ENCODE measurements at regions not wholly inside any gene's neighbourhood (a gene's known extent, or its start where the extent isn't known, plus 50 kb on each side); places are given as distances from the start of the nearest gene placed in this dataset.

DNA sequence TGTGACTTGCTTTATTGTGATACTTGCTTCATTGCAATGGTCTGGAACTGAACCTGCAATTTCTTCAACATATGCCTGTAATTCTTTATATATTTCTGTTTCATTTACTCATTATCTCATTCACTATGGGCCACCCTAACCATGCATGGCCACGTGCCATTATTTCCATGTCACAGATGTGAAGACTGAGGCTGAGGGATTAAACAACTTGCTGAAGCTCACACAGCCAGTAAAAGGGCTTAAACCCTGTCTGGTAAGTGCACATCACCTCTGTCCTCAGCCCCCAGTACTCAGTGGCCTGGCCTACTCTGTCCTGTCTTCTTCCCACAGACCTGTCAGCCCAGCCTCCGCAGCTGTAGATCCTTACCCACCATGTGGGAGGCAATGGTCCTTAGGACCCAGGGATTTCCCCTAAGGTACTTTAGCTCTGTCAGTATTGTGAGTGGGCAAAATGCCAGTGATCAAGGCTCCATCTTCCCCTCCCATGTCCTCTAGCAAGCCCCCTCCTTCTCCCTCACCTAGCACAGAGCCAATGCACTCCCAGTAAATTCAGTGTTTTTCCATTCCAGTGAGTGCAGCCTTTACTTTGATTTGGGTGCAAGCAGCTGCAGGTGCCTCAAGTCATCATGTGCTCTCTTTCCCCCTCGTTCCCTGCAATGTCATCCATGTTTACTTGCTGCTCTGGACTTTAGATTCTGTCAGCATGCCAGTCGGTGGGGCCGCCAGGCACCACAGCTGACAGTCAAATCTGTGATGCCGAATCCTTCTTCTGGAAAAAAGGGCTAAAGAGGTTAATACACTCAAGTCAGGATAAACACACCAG, 228.2 kb upstream of the PROX1 start:
- no peak overlapping the region for H3K4me2 ChIP-seq
- H3K9me3 ChIP-seq (ENCODE audit: low read depth): no peaks in the 10 kb centered on the region
- no peaks in the 10 kb centered on the region for H4K20me1 ChIP-seq (ENCODE audit: insufficient read depth, poor library complexity, severe bottlenecking)
- H3K4me3 ChIP-seq: no peak overlapping the region
- WGBS (ENCODE audit: low lambda C conversion rate, missing lambda C conversion rate): 63% methylated on average over 6 of the region's 6 CpGs
- no peak overlapping the region for H2AFZ ChIP-seq
- peaks cover 4% of the 10 kb centered on the region for H3K4me1 ChIP-seq (ENCODE audit: insufficient read depth)
- TF ChIP-seq, protein P1, sequence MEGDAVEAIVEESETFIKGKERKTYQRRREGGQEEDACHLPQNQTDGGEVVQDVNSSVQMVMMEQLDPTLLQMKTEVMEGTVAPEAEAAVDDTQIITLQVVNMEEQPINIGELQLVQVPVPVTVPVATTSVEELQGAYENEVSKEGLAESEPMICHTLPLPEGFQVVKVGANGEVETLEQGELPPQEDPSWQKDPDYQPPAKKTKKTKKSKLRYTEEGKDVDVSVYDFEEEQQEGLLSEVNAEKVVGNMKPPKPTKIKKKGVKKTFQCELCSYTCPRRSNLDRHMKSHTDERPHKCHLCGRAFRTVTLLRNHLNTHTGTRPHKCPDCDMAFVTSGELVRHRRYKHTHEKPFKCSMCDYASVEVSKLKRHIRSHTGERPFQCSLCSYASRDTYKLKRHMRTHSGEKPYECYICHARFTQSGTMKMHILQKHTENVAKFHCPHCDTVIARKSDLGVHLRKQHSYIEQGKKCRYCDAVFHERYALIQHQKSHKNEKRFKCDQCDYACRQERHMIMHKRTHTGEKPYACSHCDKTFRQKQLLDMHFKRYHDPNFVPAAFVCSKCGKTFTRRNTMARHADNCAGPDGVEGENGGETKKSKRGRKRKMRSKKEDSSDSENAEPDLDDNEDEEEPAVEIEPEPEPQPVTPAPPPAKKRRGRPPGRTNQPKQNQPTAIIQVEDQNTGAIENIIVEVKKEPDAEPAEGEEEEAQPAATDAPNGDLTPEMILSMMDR (IDR thresholded peaks at IDR 0.05; ENCODE audit: poor library complexity): no peak
- no peak for TF ChIP-seq EZH2phosphoT487 (IDR thresholded peaks at IDR 0.05; ENCODE audit: low read depth, severe bottlenecking, unreplicated experiment)
- no peak for TF ChIP-seq EZH2 (IDR thresholded peaks at IDR 0.05; ENCODE audit: borderline replicate concordance)
- H3K36me3 ChIP-seq (replicated peaks; ENCODE audit: insufficient read depth, low read depth): no peaks in the 10 kb centered on the region
- H3K27ac ChIP-seq: peak overlapping the region; percentile 22
- H3K79me2 ChIP-seq: no peaks in the 10 kb centered on the region
- DNase-seq (ENCODE audit: low spot score): peak; percentile 59
- no peaks in the 10 kb centered on the region for H3K9me2 ChIP-seq (replicated peaks; ENCODE audit: insufficient read depth)
- no peaks in the 10 kb centered on the region for H3K27me3 ChIP-seq

DNA sequence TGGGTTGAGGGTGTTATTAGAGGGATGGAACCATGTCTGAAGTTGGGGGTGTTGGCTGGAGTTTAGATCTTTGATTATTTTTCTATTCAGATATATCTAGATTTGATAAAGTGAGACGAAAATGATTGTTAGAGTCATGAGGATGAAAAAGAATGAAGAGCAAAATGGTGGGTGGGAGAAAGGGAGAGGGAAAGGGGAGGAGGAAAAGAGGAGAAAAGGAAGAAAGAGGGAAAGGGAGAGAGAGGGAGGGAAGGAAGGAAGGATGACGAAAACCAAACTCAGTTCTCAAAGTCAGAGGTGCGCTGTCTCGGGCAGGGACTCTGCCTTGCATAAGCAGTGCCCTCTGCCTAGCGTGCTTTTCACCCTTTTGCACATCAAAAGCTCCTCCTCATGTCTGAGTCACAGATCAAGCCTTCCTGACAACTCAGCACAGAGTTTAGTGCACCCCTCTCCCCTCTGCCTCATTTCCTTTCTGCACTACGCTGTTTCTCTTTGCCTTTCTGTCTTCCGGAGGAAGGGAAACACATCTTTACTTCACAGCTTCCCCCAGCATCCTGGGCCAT, 225.8 kb upstream of the PROX1 start:
- no peaks in the 10 kb centered on the region for H3K79me2 ChIP-seq
- H3K9me3 ChIP-seq (ENCODE audit: low read depth): no peaks in the 10 kb centered on the region
- H3K27ac ChIP-seq: no peak overlapping the region
- H4K20me1 ChIP-seq (ENCODE audit: insufficient read depth, poor library complexity, severe bottlenecking): no peaks in the 10 kb centered on the region
- no peak overlapping the region for H3K4me3 ChIP-seq
- 63% methylated on average over 7 of the region's 7 CpGs for WGBS (ENCODE audit: low lambda C conversion rate, missing lambda C conversion rate)
- H3K9me2 ChIP-seq (replicated peaks; ENCODE audit: insufficient read depth): no peaks in the 10 kb centered on the region
- no peak overlapping the region for H2AFZ ChIP-seq
- TF ChIP-seq EZH2phosphoT487 (IDR thresholded peaks at IDR 0.05; ENCODE audit: low read depth, severe bottlenecking, unreplicated experiment): no peak
- TF ChIP-seq, protein P1 (IDR thresholded peaks at IDR 0.05; ENCODE audit: poor library complexity): no peak
- TF ChIP-seq EZH2 (IDR thresholded peaks at IDR 0.05; ENCODE audit: borderline replicate concordance): no peak
- no peaks in the 10 kb centered on the region for H3K27me3 ChIP-seq
- H3K4me2 ChIP-seq: no peak overlapping the region
- H3K4me1 ChIP-seq (ENCODE audit: insufficient read depth): peaks cover 4% of the 10 kb centered on the region
- H3K36me3 ChIP-seq (replicated peaks; ENCODE audit: insufficient read depth, low read depth): no peaks in the 10 kb centered on the region
- no peak for DNase-seq (ENCODE audit: low spot score)

DNA sequence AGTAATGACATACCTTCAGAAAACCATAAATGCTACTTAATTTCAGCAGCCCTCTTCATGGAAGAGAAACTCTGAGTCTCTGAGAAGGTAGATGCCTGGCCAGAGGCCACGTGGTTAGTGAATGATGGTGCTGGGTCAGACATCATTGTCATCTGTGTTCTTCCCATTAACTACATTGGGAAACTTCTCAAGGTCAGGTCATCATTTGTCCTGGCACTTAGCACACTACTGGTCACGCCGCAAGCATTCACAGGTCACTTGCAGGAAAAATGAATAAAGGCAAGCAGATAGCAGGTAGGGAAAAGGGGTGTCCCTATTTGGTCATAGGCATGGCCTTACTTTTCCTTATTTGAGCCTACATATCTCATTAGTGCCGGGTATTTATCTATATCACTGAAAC, 220.1 kb upstream of the PROX1 start:
- Histone ChIP-seq H3K9me3 (ENCODE audit: low read depth) (no peaks in the 10 kb centered on the region), H2AFZ (no peak overlapping the region), H3K4me1 (ENCODE audit: insufficient read depth) (no peaks in the 10 kb centered on the region), H3K4me2 (no peak overlapping the region), H3K79me2 (no peaks in the 10 kb centered on the region), H3K4me3 (no peak overlapping the region), H3K9me2 (replicated peaks; ENCODE audit: insufficient read depth) (no peaks in the 10 kb centered on the region), H4K20me1 (ENCODE audit: insufficient read depth, poor library complexity, severe bottlenecking) (no peaks in the 10 kb centered on the region), H3K27ac (no peak overlapping the region), H3K27me3 (no peaks in the 10 kb centered on the region), H3K36me3 (replicated peaks; ENCODE audit: insufficient read depth, low read depth) (no peaks in the 10 kb centered on the region)
- no peak for DNase-seq (ENCODE audit: low spot score)
- TF ChIP-seq, protein P1 (IDR thresholded peaks at IDR 0.05; ENCODE audit: poor library complexity): no peak
- TF ChIP-seq EZH2phosphoT487 (IDR thresholded peaks at IDR 0.05; ENCODE audit: low read depth, severe bottlenecking, unreplicated experiment) (no peak), EZH2 (IDR thresholded peaks at IDR 0.05; ENCODE audit: borderline replicate concordance) (no peak)
- WGBS (ENCODE audit: low lambda C conversion rate, missing lambda C conversion rate): 94% methylated on average over 4 of the region's 4 CpGs

All from hepatocyte (in vitro differentiated cells).